COR-L47 (cell line): ENCODE measurements at regions not wholly inside any gene's neighbourhood (a gene's known extent, or its start where the extent isn't known, plus 50 kb on each side); places are given as distances from the start of the nearest gene placed in this dataset.
"Not testable (repeated sequence)": the region's sequence is repeated elsewhere in the genome, so short reads cannot be mapped to it uniquely, and the experiment has no call there.

Experiments
- DNase-seq: peaks from one replicate; lab custom pipeline; 2025; lab: John Stamatoyannopoulos, UW

GRCh38 chr3:191963182-191963581 lies 502.2 kb downstream of the PYDC2 start:
- peak; percentile 9 for DNase-seq

GRCh38 chr3:191966556-191966955 lies 505.6 kb downstream of the PYDC2 start:
- no peak for DNase-seq

GRCh38 chr3:191968299-191968698 lies 507.3 kb downstream of the PYDC2 start:
- no peak for DNase-seq

GRCh38 chr3:191972714-191973398 lies 511.9 kb downstream of the PYDC2 start:
- no peak for DNase-seq

- DNase-seq, result no peak
Observed at GRCh38 chr3:191973820-191974219, 512.9 kb downstream of the PYDC2 start.

DNA sequence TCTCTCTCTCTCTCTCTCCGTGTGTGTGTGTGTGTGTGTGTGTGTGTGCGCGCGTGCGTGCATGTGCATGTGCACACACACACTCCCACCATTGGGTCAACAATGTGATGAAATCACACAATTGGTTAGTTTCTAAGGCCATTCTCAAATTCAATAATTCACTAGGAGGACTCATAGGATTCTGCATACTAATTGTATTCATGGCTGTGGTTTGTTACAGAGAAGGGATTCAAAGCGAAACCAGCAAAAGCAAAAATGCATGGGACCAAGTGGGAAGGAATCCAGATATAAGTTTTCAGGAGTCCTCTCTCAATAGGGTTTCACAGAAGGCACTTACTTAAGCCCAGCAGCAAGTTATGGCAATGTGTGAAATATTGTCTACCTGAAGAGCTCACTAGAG lies 515.0 kb downstream of the PYDC2 start:
- DNase-seq, result no peak

DNA sequence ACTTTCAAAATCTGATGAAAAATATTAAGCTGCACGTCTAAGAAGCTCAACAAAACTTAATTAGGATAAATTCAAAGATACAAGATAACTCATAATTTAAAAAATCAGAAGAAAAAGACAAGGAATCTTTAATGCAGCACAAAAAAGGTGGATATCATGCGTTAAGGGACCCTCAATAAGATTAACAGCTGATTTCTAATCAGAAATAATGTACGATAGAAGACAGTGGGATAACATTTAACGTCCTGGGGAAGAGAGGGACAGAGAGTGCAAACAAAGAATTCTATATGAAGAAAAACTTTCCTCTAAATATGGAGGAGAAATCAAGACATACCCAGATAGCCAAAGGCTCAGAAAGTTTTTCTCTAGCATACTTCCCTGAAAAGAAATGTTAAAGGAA lies 519.5 kb downstream of the PYDC2 start:
- DNase-seq, result no peak

GRCh38 chr3:191982481-191982880 lies 521.5 kb downstream of the PYDC2 start:
- no peak for DNase-seq

DNA sequence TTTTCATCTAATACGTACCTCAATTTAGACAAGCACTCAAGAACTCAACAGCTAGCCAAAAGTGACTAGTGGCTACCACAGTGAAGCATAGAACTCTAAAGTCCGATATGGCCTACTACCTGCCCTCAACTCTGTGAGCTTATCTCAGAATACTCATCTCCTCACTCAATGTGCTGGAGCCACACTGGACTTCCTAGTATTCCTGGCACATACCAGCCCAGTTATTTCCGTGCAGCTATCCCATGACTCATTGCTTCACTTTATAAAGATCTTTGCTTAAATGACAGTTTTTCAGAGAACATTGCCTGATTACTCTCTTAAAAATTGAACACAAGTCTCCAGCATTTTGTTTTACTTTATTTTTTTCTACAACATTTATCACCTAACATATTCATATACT lies 524.7 kb downstream of the PYDC2 start:
- DNase-seq, result no peak

DNA sequence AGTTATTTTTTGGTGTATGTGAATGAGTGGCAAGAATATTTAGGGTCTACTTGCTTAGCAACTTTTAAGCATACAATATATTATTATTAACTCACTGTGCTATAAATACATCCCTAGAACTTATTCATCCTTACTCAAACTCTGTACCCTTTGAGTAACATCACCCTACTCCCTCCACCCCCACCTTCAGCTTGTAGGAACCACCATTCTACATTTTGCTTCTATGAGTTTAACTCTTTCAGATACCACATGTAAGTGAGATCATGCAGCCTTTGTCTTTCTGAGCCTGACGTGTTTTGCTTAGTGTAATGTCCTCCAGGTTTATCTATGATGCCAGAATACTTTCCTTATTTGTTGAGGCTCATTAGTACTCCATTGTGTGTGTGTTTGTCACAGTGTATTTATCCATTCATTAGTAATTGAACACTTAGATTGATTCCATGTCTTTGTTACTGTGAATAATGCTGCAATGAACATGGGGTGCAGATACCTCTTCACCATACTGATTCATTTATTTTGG lies 526.9 kb downstream of the PYDC2 start:
- DNase-seq, result peak; percentile 93

DNA sequence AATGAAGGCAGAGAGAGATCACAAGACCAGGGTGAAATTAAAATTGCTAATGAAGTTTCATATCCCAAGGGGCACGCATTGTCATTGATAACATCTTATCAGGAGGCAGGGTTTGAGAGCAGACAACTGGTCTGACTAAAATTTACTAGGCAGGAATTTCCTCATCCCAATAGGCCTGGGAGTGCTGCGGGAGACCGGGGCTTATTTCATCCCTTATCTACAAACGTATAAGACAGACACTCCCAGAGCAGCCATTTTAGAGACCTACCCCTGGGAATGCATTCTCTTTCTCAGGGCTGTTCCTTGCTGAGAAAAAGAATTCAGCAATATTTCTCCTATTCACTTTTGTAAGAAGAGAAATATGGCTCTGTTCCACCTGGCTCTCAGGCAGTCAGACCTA lies 533.0 kb downstream of the PYDC2 start:
- not testable (repeated sequence) for DNase-seq

GRCh38 chr3:191997093-191997492 lies 536.1 kb downstream of the PYDC2 start:
- no peak for DNase-seq

DNA sequence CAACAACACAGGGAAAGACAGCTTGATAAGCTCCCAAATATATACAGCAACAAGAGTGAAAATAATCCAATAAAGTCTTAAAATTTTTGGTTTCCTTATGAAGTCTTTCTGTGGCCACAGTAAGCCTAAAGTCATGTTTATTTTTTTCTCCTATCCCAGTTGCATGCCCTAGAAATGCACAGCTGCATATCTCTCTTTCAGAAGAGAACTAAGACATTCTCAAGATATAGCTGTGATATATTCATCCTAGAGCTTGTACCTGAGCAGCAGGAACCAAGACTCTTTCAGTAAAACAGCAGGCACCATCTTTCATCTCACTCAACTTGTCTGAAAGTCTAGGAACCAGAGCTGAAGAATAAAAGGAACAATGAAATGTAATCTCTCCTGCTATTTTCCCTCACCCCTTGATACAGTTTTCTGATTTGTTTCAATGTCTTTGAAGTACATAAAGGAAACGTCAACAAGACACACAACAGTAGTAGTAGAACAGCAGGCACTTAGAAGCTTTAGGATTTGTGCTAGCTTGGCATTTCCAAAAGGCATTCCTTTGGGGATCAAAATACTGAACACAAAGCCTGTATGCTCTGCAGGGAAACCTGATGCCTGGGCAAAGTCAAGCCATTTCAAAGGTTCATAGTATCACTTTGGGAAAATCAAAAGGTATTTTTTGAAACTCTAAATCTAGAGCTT lies 536.8 kb downstream of the PYDC2 start:
- DNase-seq, result no peak

DNA sequence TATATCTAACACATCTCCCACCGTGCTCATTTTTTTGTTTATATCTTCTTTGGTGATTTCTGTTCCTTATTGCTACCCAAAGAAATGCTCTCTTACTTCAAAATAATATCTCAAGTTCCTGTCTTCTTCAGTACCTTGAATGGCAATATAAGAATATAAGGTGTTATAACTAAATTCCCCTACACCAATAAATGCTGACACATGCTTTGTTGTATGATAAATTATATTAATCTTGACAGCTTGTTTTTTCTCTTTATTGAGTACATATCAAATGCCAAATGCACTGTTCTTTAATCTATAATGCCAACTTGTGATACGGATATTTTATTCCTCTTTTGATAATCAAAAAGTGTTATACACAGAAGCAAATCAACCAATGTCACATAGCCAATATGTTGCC lies 540.3 kb downstream of the PYDC2 start:
- DNase-seq, result no peak

DNA sequence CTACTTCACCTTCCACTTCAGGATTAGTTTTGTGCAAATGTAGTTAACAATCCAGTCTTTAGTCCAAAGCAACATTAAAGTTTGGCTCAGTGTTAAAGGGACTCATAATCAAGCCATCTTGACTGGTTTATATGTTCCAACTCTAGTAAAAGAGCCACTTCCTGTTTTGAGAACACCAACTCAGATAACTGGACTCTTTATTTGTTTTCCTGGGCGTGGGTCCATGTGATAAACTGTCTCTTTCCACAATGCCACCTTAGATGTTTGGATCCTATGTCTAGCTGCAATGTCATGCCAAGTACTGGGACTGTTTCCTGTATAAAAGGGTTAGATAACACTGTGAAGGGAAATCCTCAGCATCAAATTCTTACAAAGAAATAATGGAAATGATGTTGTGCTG lies 545.0 kb downstream of the PYDC2 start:
- no peak for DNase-seq

DNA sequence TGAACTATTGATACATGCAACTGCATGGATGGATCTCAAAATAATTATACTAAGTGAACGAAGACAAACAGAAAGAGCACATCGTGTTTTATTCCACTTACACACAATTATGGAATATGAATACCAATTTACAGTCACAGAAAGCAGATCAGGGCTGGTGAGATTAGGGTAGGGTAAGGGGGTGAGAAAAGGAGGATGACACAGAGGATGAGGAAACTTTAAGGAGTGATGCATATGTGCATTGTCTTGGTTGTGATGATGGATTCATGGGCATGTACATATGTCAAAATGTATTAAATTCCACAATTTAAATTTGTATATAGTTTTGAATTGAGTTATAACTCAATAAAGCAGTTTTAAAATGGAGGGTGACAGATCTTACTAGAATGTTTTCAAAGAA lies 548.9 kb downstream of the PYDC2 start:
- DNase-seq, result no peak

- DNase-seq, result no peak
Observed at GRCh38 chr3:192010490-192010889, 549.5 kb downstream of the PYDC2 start.

DNA sequence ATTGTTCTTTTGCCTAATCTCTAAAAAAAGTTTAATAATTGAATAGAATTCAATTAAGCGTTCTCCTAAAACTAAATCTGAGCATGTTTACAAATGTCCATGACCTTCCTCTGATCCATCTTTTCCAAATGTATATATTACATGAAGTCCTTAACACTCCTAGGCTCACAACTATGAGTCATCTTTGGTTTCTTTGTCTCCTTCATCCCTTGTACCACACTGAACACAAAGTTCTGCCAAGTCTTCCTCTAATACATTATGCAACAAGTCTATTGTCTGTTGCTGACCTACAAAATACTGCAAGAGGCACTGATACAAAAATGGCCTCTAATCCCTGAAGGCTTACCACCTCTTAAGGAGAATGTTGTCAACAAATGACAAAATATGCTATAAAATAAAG lies 550.2 kb downstream of the PYDC2 start:
- DNase-seq, result no peak

DNA sequence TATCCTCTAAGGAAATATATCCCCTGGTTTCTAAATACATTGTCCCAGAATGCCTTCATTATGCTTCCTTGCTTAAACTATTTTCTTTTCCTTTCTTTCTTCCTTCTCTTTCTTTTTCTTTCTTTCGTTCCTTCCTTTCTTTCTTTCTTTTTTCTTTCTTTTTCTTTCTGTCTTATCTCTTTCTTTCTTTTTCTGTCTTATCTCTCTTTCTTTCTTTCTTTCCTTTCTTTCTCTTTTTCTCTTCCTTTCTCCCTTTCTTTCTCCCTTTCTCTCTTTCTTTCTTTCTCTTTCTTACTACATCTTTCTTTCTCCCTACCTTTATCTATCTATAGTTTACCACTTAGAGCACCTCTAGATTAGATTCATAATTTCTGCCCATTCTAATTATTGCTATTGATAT lies 552.1 kb downstream of the PYDC2 start:
- DNase-seq, result no peak

DNA sequence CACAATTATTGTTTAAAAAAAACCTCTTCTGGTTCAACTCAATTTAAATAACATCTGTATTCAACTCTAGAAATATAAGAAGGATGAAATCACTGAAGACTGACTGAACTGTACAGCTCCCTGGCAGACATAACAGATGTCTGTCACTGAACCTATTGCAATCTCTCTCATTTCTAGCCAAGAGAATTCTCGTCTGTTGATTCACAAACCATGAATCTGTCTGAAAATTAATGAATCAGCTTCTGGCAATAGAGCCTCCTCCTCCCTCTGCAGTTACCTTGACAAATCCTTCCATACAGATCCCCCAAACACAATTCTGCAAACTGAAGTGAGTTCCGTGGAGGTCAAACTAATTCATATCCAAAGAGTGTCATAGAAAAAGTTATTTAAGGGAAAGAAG lies 561.4 kb downstream of the PYDC2 start:
- DNase-seq, result no peak

- no peak for DNase-seq
Observed at GRCh38 chr3:192024751-192025150, 563.8 kb downstream of the PYDC2 start.

GRCh38 chr3:192026661-192027060 lies 565.7 kb downstream of the PYDC2 start:
- DNase-seq, result no peak

- no peak for DNase-seq
Observed at GRCh38 chr3:192031941-192032340, 571.0 kb downstream of the PYDC2 start.

- no peak for DNase-seq
Observed at GRCh38 chr3:192033246-192033645, 572.3 kb downstream of the PYDC2 start.
